ENCODE measurements at regions not wholly inside any gene's neighbourhood (a gene's known extent, or its start where the extent isn't known, plus 50 kb on each side); places are given as distances from the start of the nearest gene placed in this dataset.

GRCh38 chr6:119499797-119500196 is 150.2 kb upstream of the MAN1A1 start:
- Histone ChIP-seq H3K23ac (ENCODE audit: low read depth, low read length) (no peak overlapping the region), H2BK120ac (ENCODE audit: low read depth, low read length) (no peak overlapping the region), H3K79me1 (ENCODE audit: low read depth in 1 of 2, low read length in 2 of 2) (no peaks in the 10 kb centered on the region), H3K27ac (ENCODE audit: insufficient read depth, low read length) (no peak overlapping the region), H3K9me1 (ENCODE audit: insufficient read depth, low read length) (no peaks in the 10 kb centered on the region), H3K4me3 (ENCODE audit: insufficient read depth, low read depth, low read length) (no peak overlapping the region), H3K14ac (replicated peaks; ENCODE audit: low read depth, low read length) (no peak overlapping the region), H2AFZ (replicated peaks; ENCODE audit: low read length, poor library complexity) (no peak overlapping the region), H2AK9ac (replicated peaks; ENCODE audit: low read depth, low read length, poor library complexity) (no peak overlapping the region), H4K91ac (ENCODE audit: insufficient read depth, low read depth, low read length) (no peak overlapping the region), H4K20me1 (ENCODE audit: insufficient read depth, low read length) (no peaks in the 10 kb centered on the region), H3K9ac (ENCODE audit: low read depth, low read length) (no peak overlapping the region), H2AK5ac (ENCODE audit: low read depth, low read length) (no peak overlapping the region), H2BK15ac (ENCODE audit: low read depth, low read length) (no peak overlapping the region), H3K4me1 (ENCODE audit: control insufficient read depth, insufficient read depth, low read length) (no peaks in the 10 kb centered on the region), H2BK20ac (ENCODE audit: low read depth, low read length) (no peak overlapping the region), H3K56ac (ENCODE audit: extremely low read depth, insufficient read depth, low read length) (no peak overlapping the region), H3K27me3 (ENCODE audit: control insufficient read depth, insufficient read depth, low read length) (no peaks in the 10 kb centered on the region), H3K18ac (ENCODE audit: low read depth, low read length) (no peak overlapping the region), H4K5ac (ENCODE audit: low read depth, low read length) (no peak overlapping the region), H2BK5ac (ENCODE audit: low read depth, low read length, poor library complexity, severe bottlenecking) (no peak overlapping the region), H3K9me3 (ENCODE audit: control insufficient read depth, insufficient read depth, low read length) (no peaks in the 10 kb centered on the region), H3K36me3 (ENCODE audit: control insufficient read depth, insufficient read depth, low read length) (no peaks in the 10 kb centered on the region), H4K8ac (ENCODE audit: low read depth in 2 of 2, low read length in 2 of 2) (no peak overlapping the region), H3K4me2 (ENCODE audit: low read depth, low read length) (no peak overlapping the region), H3K4ac (ENCODE audit: low read depth, low read length) (no peak overlapping the region)
- no TSS peak for BruUV-seq (replicated peaks)
- DNase-seq (no peak), ATAC-seq (ENCODE audit: low read depth) (no peak)
- ChIA-PET POLR2A (ENCODE audit: unreplicated experiment) (no interaction called here), CTCF (interaction anchor here (1.0 kb wide), 1 partner anchor 18 kb away, joined by 4 read pairs; no protein-coding TSS in a partner anchor)
- dilution Hi-C loops (cut with HindIII; ENCODE audit: low sequenced_read_pairs, unreplicated experiment) = no loop called here
- no peak for TF ChIP-seq MAZ (IDR thresholded peaks at IDR 0.05; ENCODE audit: borderline replicate concordance, low read depth, low read length)
- TF ChIP-seq USF2 (IDR thresholded peaks at IDR 0.05; ENCODE audit: low read depth, low read length) = no peak
- no peak for TF ChIP-seq FOS (IDR thresholded peaks at IDR 0.05; ENCODE audit: low read depth, low read length)
- no peak for TF ChIP-seq RFX5 (IDR thresholded peaks at IDR 0.05; ENCODE audit: low read depth, low read length)
- no peak for TF ChIP-seq MXI1 (IDR thresholded peaks at IDR 0.05; ENCODE audit: borderline replicate concordance, low read depth, low read length)
- no peak for TF ChIP-seq ELK1 (IDR thresholded peaks at IDR 0.05; ENCODE audit: borderline replicate concordance, low read depth, low read length)
- TF ChIP-seq POLR2A (IDR thresholded peaks at IDR 0.05; ENCODE audit: low read depth, low read length) = no peak
- no CpG with 5 or more reads among the region's 1 CpG for WGBS, 2 experiments (ENCODE audit: extremely low coverage in 2 of 2, insufficient read length in 1 of 2)
- intact Hi-C loops (cut with micrococcal nuclease) = no loop called here
- in situ Hi-C loops (cut with MboI; ENCODE audit: low sequenced_read_pairs) = no loop called here

All from IMR-90 (cell line).